ENCODE measurements at regions not wholly inside any gene's neighbourhood (a gene's known extent, or its start where the extent isn't known, plus 50 kb on each side); places are given as distances from the start of the nearest gene placed in this dataset.

DNA sequence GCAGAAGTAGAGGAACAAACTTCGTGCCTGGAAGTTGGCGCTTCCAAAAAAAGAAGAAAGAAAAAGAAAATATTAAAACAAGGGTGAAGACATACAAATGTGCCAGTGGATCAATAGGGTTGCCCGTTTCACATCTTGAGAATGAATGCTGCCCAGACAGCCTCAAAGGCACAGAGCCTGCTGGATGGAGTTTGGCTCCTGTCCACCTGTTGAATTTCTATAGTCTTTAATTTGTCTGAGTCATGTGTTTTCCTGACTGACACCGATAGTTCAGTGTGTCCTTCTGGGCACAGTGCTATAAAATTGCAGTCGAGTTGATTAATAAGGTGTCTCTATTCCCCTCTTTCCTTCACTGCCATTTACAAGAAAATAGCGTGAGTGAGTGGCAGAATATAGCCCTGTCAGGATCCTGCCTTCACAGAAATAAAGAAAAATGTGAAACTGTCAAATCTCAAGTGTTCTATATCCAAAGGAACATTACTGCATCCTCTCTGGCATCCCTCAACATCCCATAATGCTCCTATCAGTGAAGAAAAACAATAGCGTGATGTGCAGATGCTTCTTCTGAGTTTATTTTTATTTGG lies 471.3 kb upstream of the AUTS2 start:
- TF ChIP-seq KLF10 (tag by site-specific recombination; IDR thresholded peaks at IDR 0.05) = no peak
- no peak for TF ChIP-seq ZNF146 (tag by site-specific recombination; IDR thresholded peaks at IDR 0.05)
- TF ChIP-seq, protein P1, sequence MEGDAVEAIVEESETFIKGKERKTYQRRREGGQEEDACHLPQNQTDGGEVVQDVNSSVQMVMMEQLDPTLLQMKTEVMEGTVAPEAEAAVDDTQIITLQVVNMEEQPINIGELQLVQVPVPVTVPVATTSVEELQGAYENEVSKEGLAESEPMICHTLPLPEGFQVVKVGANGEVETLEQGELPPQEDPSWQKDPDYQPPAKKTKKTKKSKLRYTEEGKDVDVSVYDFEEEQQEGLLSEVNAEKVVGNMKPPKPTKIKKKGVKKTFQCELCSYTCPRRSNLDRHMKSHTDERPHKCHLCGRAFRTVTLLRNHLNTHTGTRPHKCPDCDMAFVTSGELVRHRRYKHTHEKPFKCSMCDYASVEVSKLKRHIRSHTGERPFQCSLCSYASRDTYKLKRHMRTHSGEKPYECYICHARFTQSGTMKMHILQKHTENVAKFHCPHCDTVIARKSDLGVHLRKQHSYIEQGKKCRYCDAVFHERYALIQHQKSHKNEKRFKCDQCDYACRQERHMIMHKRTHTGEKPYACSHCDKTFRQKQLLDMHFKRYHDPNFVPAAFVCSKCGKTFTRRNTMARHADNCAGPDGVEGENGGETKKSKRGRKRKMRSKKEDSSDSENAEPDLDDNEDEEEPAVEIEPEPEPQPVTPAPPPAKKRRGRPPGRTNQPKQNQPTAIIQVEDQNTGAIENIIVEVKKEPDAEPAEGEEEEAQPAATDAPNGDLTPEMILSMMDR (tag by site-specific recombination; IDR thresholded peaks at IDR 0.05) = no peak
- TF ChIP-seq, protein P2, sequence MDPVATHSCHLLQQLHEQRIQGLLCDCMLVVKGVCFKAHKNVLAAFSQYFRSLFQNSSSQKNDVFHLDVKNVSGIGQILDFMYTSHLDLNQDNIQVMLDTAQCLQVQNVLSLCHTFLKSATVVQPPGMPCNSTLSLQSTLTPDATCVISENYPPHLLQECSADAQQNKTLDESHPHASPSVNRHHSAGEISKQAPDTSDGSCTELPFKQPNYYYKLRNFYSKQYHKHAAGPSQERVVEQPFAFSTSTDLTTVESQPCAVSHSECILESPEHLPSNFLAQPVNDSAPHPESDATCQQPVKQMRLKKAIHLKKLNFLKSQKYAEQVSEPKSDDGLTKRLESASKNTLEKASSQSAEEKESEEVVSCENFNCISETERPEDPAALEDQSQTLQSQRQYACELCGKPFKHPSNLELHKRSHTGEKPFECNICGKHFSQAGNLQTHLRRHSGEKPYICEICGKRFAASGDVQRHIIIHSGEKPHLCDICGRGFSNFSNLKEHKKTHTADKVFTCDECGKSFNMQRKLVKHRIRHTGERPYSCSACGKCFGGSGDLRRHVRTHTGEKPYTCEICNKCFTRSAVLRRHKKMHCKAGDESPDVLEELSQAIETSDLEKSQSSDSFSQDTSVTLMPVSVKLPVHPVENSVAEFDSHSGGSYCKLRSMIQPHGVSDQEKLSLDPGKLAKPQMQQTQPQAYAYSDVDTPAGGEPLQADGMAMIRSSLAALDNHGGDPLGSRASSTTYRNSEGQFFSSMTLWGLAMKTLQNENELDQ (tag by site-specific recombination; IDR thresholded peaks at IDR 0.05; ENCODE audit: low read depth) = no peak
- no peak for TF ChIP-seq ZNF114 (tag by site-specific recombination; IDR thresholded peaks at IDR 0.05)
- TF ChIP-seq, protein P3, sequence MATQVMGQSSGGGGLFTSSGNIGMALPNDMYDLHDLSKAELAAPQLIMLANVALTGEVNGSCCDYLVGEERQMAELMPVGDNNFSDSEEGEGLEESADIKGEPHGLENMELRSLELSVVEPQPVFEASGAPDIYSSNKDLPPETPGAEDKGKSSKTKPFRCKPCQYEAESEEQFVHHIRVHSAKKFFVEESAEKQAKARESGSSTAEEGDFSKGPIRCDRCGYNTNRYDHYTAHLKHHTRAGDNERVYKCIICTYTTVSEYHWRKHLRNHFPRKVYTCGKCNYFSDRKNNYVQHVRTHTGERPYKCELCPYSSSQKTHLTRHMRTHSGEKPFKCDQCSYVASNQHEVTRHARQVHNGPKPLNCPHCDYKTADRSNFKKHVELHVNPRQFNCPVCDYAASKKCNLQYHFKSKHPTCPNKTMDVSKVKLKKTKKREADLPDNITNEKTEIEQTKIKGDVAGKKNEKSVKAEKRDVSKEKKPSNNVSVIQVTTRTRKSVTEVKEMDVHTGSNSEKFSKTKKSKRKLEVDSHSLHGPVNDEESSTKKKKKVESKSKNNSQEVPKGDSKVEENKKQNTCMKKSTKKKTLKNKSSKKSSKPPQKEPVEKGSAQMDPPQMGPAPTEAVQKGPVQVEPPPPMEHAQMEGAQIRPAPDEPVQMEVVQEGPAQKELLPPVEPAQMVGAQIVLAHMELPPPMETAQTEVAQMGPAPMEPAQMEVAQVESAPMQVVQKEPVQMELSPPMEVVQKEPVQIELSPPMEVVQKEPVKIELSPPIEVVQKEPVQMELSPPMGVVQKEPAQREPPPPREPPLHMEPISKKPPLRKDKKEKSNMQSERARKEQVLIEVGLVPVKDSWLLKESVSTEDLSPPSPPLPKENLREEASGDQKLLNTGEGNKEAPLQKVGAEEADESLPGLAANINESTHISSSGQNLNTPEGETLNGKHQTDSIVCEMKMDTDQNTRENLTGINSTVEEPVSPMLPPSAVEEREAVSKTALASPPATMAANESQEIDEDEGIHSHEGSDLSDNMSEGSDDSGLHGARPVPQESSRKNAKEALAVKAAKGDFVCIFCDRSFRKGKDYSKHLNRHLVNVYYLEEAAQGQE (tag by site-specific recombination; IDR thresholded peaks at IDR 0.05) = no peak
- TF ChIP-seq YY1 (tag by site-specific recombination; IDR thresholded peaks at IDR 0.05) = no peak
- TF ChIP-seq, protein P4, sequence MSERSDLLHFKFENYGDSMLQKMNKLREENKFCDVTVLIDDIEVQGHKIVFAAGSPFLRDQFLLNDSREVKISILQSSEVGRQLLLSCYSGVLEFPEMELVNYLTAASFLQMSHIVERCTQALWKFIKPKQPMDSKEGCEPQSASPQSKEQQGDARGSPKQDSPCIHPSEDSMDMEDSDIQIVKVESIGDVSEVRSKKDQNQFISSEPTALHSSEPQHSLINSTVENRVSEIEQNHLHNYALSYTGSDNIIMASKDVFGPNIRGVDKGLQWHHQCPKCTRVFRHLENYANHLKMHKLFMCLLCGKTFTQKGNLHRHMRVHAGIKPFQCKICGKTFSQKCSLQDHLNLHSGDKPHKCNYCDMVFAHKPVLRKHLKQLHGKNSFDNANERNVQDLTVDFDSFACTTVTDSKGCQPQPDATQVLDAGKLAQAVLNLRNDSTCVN (tag by site-specific recombination; optimal IDR thresholded peaks at IDR 0.05) = no peak
- TF ChIP-seq, protein P5, sequence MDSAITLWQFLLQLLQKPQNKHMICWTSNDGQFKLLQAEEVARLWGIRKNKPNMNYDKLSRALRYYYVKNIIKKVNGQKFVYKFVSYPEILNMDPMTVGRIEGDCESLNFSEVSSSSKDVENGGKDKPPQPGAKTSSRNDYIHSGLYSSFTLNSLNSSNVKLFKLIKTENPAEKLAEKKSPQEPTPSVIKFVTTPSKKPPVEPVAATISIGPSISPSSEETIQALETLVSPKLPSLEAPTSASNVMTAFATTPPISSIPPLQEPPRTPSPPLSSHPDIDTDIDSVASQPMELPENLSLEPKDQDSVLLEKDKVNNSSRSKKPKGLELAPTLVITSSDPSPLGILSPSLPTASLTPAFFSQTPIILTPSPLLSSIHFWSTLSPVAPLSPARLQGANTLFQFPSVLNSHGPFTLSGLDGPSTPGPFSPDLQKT (IDR thresholded peaks at IDR 0.05; ENCODE audit: borderline replicate concordance, low read depth, low read length) = no peak
- TF ChIP-seq, protein P6, sequence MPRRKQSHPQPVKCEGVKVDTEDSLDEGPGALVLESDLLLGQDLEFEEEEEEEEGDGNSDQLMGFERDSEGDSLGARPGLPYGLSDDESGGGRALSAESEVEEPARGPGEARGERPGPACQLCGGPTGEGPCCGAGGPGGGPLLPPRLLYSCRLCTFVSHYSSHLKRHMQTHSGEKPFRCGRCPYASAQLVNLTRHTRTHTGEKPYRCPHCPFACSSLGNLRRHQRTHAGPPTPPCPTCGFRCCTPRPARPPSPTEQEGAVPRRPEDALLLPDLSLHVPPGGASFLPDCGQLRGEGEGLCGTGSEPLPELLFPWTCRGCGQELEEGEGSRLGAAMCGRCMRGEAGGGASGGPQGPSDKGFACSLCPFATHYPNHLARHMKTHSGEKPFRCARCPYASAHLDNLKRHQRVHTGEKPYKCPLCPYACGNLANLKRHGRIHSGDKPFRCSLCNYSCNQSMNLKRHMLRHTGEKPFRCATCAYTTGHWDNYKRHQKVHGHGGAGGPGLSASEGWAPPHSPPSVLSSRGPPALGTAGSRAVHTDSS (tag by site-specific recombination; IDR thresholded peaks at IDR 0.05) = no peak
- no peak for TF ChIP-seq TRIM28 (IDR thresholded peaks at IDR 0.05; ENCODE audit: borderline replicate concordance, low read length)
- no peak for TF ChIP-seq ZBTB20 (tag by site-specific recombination; IDR thresholded peaks at IDR 0.05)

Measured in HEK293 (cell line).